Mesenchymal stem cell (in vitro differentiated cells and primary cell): ENCODE measurements at regions not wholly inside any gene's neighbourhood (a gene's known extent, or its start where the extent isn't known, plus 50 kb on each side); places are given as distances from the start of the nearest gene placed in this dataset.

Experiments used
- DNase-seq: peaks from one replicate; pipeline ENCODE4 v3.0.0-alpha.2; 2013
- H2AFZ ChIP-seq: one replicate; pipeline ENCODE4 v1.6.1; 2013; ENCODE audit warnings: low read depth, mild to moderate bottlenecking, control low read depth, inconsistent platforms, low read length, moderate library complexity
- H2AK5ac ChIP-seq: 2 replicates; pipeline ENCODE4 v1.6.1; 2013; ENCODE audit warnings: low read length, moderate library complexity, mild to moderate bottlenecking, inconsistent platforms; ENCODE audit not compliant: severe bottlenecking
- H2BK120ac ChIP-seq: one replicate; pipeline ENCODE4 v1.6.1; 2013; ENCODE audit warnings: low read depth, mild to moderate bottlenecking, inconsistent platforms, low read length, moderate library complexity
- H2BK12ac ChIP-seq, 2 experiments: one replicate each; pipeline ENCODE4 v1.6.1; 2013; ENCODE audit warnings: inconsistent platforms in 2 of 2, low read length in 2 of 2, mild to moderate bottlenecking in 2 of 2, moderate library complexity in 2 of 2, control low read depth in 1 of 2
- H2BK15ac ChIP-seq: one replicate; pipeline ENCODE4 v1.6.1; 2013; ENCODE audit warnings: mild to moderate bottlenecking, low read depth, inconsistent platforms; ENCODE audit not compliant: poor library complexity, severe bottlenecking
- H2BK5ac ChIP-seq: 2 replicates; pipeline ENCODE4 v1.6.1; 2013; ENCODE audit warnings: low read depth, mild to moderate bottlenecking, low read length, control low read depth, inconsistent platforms; ENCODE audit not compliant: poor library complexity, severe bottlenecking
- H3K14ac ChIP-seq, 2 experiments: one replicate each; pipeline ENCODE4 v1.6.1; 2013; ENCODE audit warnings: inconsistent platforms in 2 of 2, low read length in 2 of 2, control low read depth in 1 of 2, mild to moderate bottlenecking in 1 of 2, moderate library complexity in 1 of 2
- H3K18ac ChIP-seq, 2 experiments: one replicate each; pipeline ENCODE4 v1.6.1; 2013; ENCODE audit warnings: inconsistent platforms in 2 of 2, low read length in 2 of 2, control low read depth in 1 of 2, low read depth in 1 of 2, mild to moderate bottlenecking in 1 of 2
- H3K23ac ChIP-seq, 2 experiments: one replicate each; pipeline ENCODE4 v1.6.1; 2013; ENCODE audit warnings: inconsistent platforms in 2 of 2, low read length in 2 of 2, mild to moderate bottlenecking in 2 of 2, moderate library complexity in 2 of 2, control low read depth in 1 of 2
- H3K27ac ChIP-seq: 2 replicates; pipeline ENCODE4 v1.5.1; 2013; ENCODE audit warnings: mild to moderate bottlenecking, moderate library complexity, low read length, control low read depth, inconsistent platforms; ENCODE audit not compliant: poor library complexity, severe bottlenecking
- H3K27me3 ChIP-seq, 2 experiments: 2 replicates each; pipeline versions ENCODE4 v1.6.1 to v1.7.0; 2013; ENCODE audit warnings: low read length in 2 of 2, mild to moderate bottlenecking in 2 of 2, moderate library complexity in 2 of 2, control low read depth in 1 of 2, inconsistent platforms in 1 of 2; ENCODE audit not compliant: control insufficient read depth in 1 of 2, insufficient read depth in 1 of 2
- H3K36me3 ChIP-seq, 2 experiments: 2 replicates each; pipeline versions ENCODE4 v1.6.1 to v1.7.0; 2013; ENCODE audit warnings: low read length in 2 of 2, control low read depth in 1 of 2, inconsistent platforms in 1 of 2, low read depth in 1 of 2, mild to moderate bottlenecking in 1 of 2; ENCODE audit not compliant: insufficient read depth in 2 of 2, control insufficient read depth in 1 of 2
- H3K4ac ChIP-seq, 2 experiments: one replicate each; pipeline ENCODE4 v1.6.1; 2013; ENCODE audit warnings: inconsistent platforms in 2 of 2, low read length in 2 of 2, mild to moderate bottlenecking in 2 of 2, moderate library complexity in 2 of 2, control low read depth in 1 of 2, low read depth in 1 of 2
- H3K4me1 ChIP-seq: 2 replicates; pipeline ENCODE4 v1.6.1; 2013; ENCODE audit warnings: low read depth, low read length, control low read depth; ENCODE audit not compliant: control insufficient read depth, insufficient read depth
- H3K4me2 ChIP-seq: 2 replicates; pipeline ENCODE4 v1.6.1; 2013; ENCODE audit warnings: low read length, mild to moderate bottlenecking, inconsistent platforms; ENCODE audit not compliant: poor library complexity, severe bottlenecking
- H3K4me3 ChIP-seq, 2 experiments: 2 replicates each; pipeline versions ENCODE4 v1.5.1 to v1.7.0; 2013; ENCODE audit warnings: low read length in 2 of 2, mild to moderate bottlenecking in 2 of 2, control low read depth in 1 of 2, low read depth in 1 of 2; ENCODE audit not compliant: insufficient read depth in 1 of 2
- H3K79me1 ChIP-seq: replicated peaks from 2 replicates; pipeline ENCODE4 v1.6.1; 2013; ENCODE audit warnings: mild to moderate bottlenecking, control low read depth, low read length, inconsistent platforms; ENCODE audit not compliant: poor library complexity, severe bottlenecking
- H3K9ac ChIP-seq: 2 replicates; pipeline ENCODE4 v1.7.0; 2013; ENCODE audit warnings: mild to moderate bottlenecking, low read length, moderate library complexity
- H3K9me3 ChIP-seq: 2 replicates; pipeline ENCODE4 v1.7.0; 2013; ENCODE audit warnings: mild to moderate bottlenecking, low read length; ENCODE audit not compliant: control insufficient read depth
- H4K8ac ChIP-seq: one replicate; pipeline ENCODE4 v1.6.1; 2013; ENCODE audit warnings: inconsistent platforms, mild to moderate bottlenecking, low read length, moderate library complexity
- H4K91ac ChIP-seq: one replicate; pipeline ENCODE4 v1.6.1; 2013; ENCODE audit warnings: mild to moderate bottlenecking, low read length, inconsistent platforms
- WGBS: methylation state at CpG from one replicate; pipeline ENCODE4 v1.1.7; 2013; ENCODE audit warnings: mixed read lengths; 5-methylcytosine and 5-hydroxymethylcytosine counted together

- H2BK120ac ChIP-seq, result no peak overlapping the region
- peak overlapping the region in 1 of 2 experiments; percentile 81 for H3K23ac ChIP-seq
- WGBS, result 19% methylated on average over 18 of the region's 21 CpGs
Measured at GRCh38 chr3:124586126-124587052, 143.9 kb upstream of the UMPS start.

GRCh38 chr3:124587053-124587408 is 143.2 kb upstream of the UMPS start:
- H3K9me3 ChIP-seq, result no peaks in the 10 kb centered on the region
- no peak overlapping the region for H3K23ac ChIP-seq
- no peak overlapping the region for H3K4me3 ChIP-seq
- peak; percentile 37 for DNase-seq
- WGBS, result 45% methylated on average over 3 of the region's 3 CpGs
- H3K79me1 ChIP-seq, result no peaks in the 10 kb centered on the region
- no peak overlapping the region for H3K14ac ChIP-seq
- no peak overlapping the region for H3K18ac ChIP-seq
- H3K4me2 ChIP-seq, result no peak overlapping the region
- H2BK12ac ChIP-seq, result no peak overlapping the region
- H3K36me3 ChIP-seq, result no peaks in the 10 kb centered on the region
- H2BK15ac ChIP-seq, result no peak overlapping the region
- H4K91ac ChIP-seq, result no peak overlapping the region
- peaks cover 43 to 54% of the 10 kb centered on the region in 2 experiments for H3K27me3 ChIP-seq
- no peak overlapping the region for H3K27ac ChIP-seq
- no peak overlapping the region for H3K9ac ChIP-seq
- peaks cover 15% of the 10 kb centered on the region for H3K4me1 ChIP-seq
- no peak overlapping the region for H2AFZ ChIP-seq
- no peak overlapping the region for H3K4ac ChIP-seq
- H2AK5ac ChIP-seq, result no peak overlapping the region
- H2BK5ac ChIP-seq, result no peak overlapping the region
- no peak overlapping the region for H2BK120ac ChIP-seq
- no peak overlapping the region for H4K8ac ChIP-seq

More at GRCh38 chr3:124586126-124587052, 143.9 kb upstream of the UMPS start:
- Histone ChIP-seq H2AK5ac (no peak overlapping the region), H3K14ac (peak overlapping the region in 1 of 2 experiments; percentile 76), H3K27ac (no peak overlapping the region), H4K91ac (no peak overlapping the region), H3K9ac (no peak overlapping the region), H2BK15ac (no peak overlapping the region), H3K79me1 (no peaks in the 10 kb centered on the region), H3K27me3 (peaks cover 43 to 54% of the 10 kb centered on the region in 2 experiments), H2BK12ac (no peak overlapping the region), H3K9me3 (no peaks in the 10 kb centered on the region), H3K4me1 (peaks cover 15% of the 10 kb centered on the region), H3K18ac (no peak overlapping the region), H3K4ac (no peak overlapping the region), H2AFZ (no peak overlapping the region), H2BK5ac (no peak overlapping the region), H3K4me3 (no peak overlapping the region), H3K36me3 (no peaks in the 10 kb centered on the region), H4K8ac (no peak overlapping the region), H3K4me2 (no peak overlapping the region)
- peak; percentile 10 for DNase-seq

- Histone ChIP-seq H3K4ac (no peak overlapping the region), H3K4me2 (no peak overlapping the region), H3K79me1 (no peaks in the 10 kb centered on the region), H3K4me1 (peaks cover 15% of the 10 kb centered on the region), H2BK15ac (no peak overlapping the region), H3K27me3 (peaks cover 41 to 55% of the 10 kb centered on the region in 2 experiments), H4K8ac (no peak overlapping the region), H2AK5ac (no peak overlapping the region), H3K4me3 (no peak overlapping the region), H3K9me3 (no peaks in the 10 kb centered on the region), H2BK120ac (no peak overlapping the region), H3K36me3 (no peaks in the 10 kb centered on the region), H2BK12ac (no peak overlapping the region), H3K27ac (no peak overlapping the region), H2AFZ (no peak overlapping the region), H3K23ac (no peak overlapping the region), H3K9ac (no peak overlapping the region), H4K91ac (no peak overlapping the region), H2BK5ac (no peak overlapping the region), H3K18ac (no peak overlapping the region), H3K14ac (no peak overlapping the region)
- no peak for DNase-seq
- WGBS, result 85% methylated on average over 1 of the region's 1 CpG
Measured at GRCh38 chr3:124588036-124588435, 142.2 kb upstream of the UMPS start.

- no peak for DNase-seq
- Histone ChIP-seq H3K14ac (no peak overlapping the region), H3K4me2 (no peak overlapping the region), H3K4ac (no peak overlapping the region), H3K23ac (no peak overlapping the region), H3K18ac (no peak overlapping the region), H4K91ac (no peak overlapping the region), H3K9ac (no peak overlapping the region), H3K36me3 (no peaks in the 10 kb centered on the region), H3K79me1 (no peaks in the 10 kb centered on the region), H3K9me3 (no peaks in the 10 kb centered on the region), H4K8ac (no peak overlapping the region), H2BK12ac (no peak overlapping the region), H2BK120ac (no peak overlapping the region), H3K27ac (no peak overlapping the region), H2BK5ac (no peak overlapping the region), H3K4me1 (peaks cover 15% of the 10 kb centered on the region), H3K4me3 (no peak overlapping the region), H2BK15ac (no peak overlapping the region), H3K27me3 (peaks cover 35 to 57% of the 10 kb centered on the region in 2 experiments), H2AFZ (no peak overlapping the region), H2AK5ac (no peak overlapping the region)
- WGBS, result 100% methylated on average over 1 of the region's 2 CpGs
Measured at GRCh38 chr3:124588794-124589193, 141.5 kb upstream of the UMPS start.
